ENCODE measurements at regions not wholly inside any gene's neighbourhood (a gene's known extent, or its start where the extent isn't known, plus 50 kb on each side); places are given as distances from the start of the nearest gene placed in this dataset.

DNA sequence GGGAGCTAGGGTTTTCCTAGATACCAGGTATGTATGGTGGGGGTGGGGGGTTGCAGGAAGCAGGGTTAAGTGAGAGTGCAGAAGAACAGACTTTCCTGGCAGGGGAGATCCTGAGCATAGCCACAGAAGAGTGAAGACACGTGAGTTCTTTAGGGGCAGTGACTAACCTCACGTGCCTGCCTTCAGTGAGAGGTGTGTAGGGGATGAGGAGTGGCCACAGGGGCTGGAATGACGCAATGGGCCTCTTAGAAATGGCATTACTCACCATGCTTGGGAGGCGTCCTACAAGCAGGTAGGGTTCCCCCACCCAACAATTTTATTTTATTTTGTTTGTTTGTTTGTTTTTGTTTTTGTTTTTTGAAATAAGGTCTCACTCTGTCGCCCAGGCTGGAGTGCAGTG, 698.6 kb upstream of the NRP1 start:
- H3K9me3 ChIP-seq = no peaks in the 10 kb centered on the region
- H3K27me3 ChIP-seq = no peaks in the 10 kb centered on the region
- H3K4me3 ChIP-seq = no peak overlapping the region
- in situ Hi-C loops (cut with MboI; ENCODE audit: low pct_ligation_motif_present in 1 of 4, low pct_unique_long_range_greater_than_20kb in 1 of 4, low sequenced_read_pairs in 3 of 4) (no loop called here), intact Hi-C loops (cut with DNase I; ENCODE audit: low total_unique reads) (no loop called here)
- DNase-seq = no peak
- no peaks in the 10 kb centered on the region for H3K36me3 ChIP-seq
- H3K27ac ChIP-seq = no peak overlapping the region
- TF ChIP-seq POLR2A (IDR thresholded peaks at IDR 0.05) (no peak), EP300 (IDR thresholded peaks at IDR 0.05; ENCODE audit: low read depth) (no peak)
- H3K4me1 ChIP-seq = no peaks in the 10 kb centered on the region
- WGBS, 2 donors (ENCODE audit: low coverage in 1 of 2) = 76 to 80% methylated on average over 1 to 5 of the region's 5 CpGs

DNA sequence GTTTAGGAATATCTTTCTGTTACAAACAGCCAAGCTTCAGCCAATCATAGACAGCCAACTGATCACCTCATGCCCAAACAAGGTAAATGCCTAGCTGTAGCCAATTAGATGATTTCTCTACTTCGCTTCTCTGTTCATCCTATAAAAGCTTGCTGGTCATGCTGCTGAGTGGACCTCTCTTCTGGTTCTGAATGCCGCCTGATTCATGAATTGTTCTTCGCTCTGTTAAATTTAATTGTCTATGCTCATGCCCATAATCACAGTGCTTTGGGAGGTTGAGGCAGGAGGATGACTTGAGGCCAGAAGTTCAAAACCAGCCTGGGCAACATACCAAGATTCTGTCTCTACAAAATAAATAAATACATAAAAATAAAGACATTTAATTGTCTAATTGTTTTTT, 698.1 kb upstream of the NRP1 start:
- Histone ChIP-seq H3K4me3 (no peak overlapping the region), H3K9me3 (no peaks in the 10 kb centered on the region), H3K27me3 (no peaks in the 10 kb centered on the region), H3K36me3 (no peaks in the 10 kb centered on the region), H3K27ac (no peak overlapping the region), H3K4me1 (no peaks in the 10 kb centered on the region)
- no peak for DNase-seq
- 92 to 100% methylated on average over 3 of the region's 3 CpGs for WGBS, 2 donors (ENCODE audit: low coverage in 1 of 2)
- intact Hi-C loops (cut with DNase I; ENCODE audit: low total_unique reads) = no loop called here
- no peak for TF ChIP-seq EP300 (IDR thresholded peaks at IDR 0.05; ENCODE audit: low read depth)
- no peak for TF ChIP-seq POLR2A (IDR thresholded peaks at IDR 0.05)
- no peak for TF ChIP-seq POLR2AphosphoS5 (IDR thresholded peaks at IDR 0.05)
- TF ChIP-seq, protein P1, sequence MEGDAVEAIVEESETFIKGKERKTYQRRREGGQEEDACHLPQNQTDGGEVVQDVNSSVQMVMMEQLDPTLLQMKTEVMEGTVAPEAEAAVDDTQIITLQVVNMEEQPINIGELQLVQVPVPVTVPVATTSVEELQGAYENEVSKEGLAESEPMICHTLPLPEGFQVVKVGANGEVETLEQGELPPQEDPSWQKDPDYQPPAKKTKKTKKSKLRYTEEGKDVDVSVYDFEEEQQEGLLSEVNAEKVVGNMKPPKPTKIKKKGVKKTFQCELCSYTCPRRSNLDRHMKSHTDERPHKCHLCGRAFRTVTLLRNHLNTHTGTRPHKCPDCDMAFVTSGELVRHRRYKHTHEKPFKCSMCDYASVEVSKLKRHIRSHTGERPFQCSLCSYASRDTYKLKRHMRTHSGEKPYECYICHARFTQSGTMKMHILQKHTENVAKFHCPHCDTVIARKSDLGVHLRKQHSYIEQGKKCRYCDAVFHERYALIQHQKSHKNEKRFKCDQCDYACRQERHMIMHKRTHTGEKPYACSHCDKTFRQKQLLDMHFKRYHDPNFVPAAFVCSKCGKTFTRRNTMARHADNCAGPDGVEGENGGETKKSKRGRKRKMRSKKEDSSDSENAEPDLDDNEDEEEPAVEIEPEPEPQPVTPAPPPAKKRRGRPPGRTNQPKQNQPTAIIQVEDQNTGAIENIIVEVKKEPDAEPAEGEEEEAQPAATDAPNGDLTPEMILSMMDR (IDR thresholded peaks at IDR 0.05) = no peak
- in situ Hi-C loops (cut with MboI; ENCODE audit: low pct_ligation_motif_present in 1 of 4, low pct_unique_long_range_greater_than_20kb in 1 of 4, low sequenced_read_pairs in 3 of 4) = no loop called here

DNA sequence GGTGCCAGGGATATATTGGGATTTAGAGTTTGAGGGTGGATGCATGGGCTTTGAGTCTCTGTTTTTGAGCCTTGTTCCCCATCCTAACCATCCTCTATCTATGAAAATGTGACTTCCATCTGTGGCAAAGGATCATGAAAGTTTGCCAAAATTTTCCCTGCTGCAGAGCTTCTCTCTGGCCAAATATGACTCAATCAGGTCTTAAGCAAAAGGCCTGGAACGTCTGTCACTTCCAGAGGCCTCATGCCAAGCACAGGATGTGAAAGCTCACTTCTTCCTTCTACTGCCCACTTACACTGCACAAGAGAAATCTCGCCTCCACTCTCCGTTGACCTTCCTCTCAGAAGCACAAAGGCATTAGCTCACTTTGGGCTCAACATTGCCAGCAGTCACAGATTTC, 696.9 kb upstream of the NRP1 start:
- peak; percentile 12 for DNase-seq
- Histone ChIP-seq H3K36me3 (no peaks in the 10 kb centered on the region), H3K9me3 (no peaks in the 10 kb centered on the region), H3K27me3 (no peaks in the 10 kb centered on the region), H3K4me3 (no peak overlapping the region), H3K27ac (no peak overlapping the region), H3K4me1 (no peaks in the 10 kb centered on the region)
- in situ Hi-C loops (cut with MboI; ENCODE audit: low pct_ligation_motif_present in 1 of 4, low pct_unique_long_range_greater_than_20kb in 1 of 4, low sequenced_read_pairs in 3 of 4) = no loop called here
- WGBS, 2 donors (ENCODE audit: low coverage in 1 of 2) = 42% methylated on average over 3 of the region's 3 CpGs; no CpG with 5 or more reads in 1 of the 2 donors
- intact Hi-C loops (cut with DNase I; ENCODE audit: low total_unique reads) = no loop called here
- TF ChIP-seq, protein P1 (IDR thresholded peaks at IDR 0.05) = no peak
- TF ChIP-seq POLR2AphosphoS5 (IDR thresholded peaks at IDR 0.05) = peak in 1 of 3 donors; percentile 42
- no peak for TF ChIP-seq POLR2A (IDR thresholded peaks at IDR 0.05)

DNA sequence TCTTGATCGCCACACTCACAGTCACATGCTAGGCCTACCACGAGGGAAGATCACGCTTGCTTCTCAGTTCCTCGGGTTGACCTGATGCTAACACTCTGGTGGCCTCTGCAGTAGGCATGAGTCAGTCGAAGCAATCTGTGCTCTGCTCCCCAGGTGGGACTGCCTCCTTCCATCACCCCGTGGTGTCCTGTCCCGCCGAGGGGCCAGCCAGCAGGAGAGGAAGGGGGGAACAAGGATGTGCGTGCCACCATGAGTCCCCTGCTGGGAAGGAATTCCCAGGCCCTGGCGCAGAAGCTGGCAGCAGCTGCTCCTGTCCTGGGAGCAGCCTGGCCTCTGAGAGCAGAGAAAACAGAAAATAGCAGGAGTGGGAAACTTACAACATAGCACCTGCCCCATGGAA, 695.0 kb upstream of the NRP1 start:
- H3K27me3 ChIP-seq = no peaks in the 10 kb centered on the region

DNA sequence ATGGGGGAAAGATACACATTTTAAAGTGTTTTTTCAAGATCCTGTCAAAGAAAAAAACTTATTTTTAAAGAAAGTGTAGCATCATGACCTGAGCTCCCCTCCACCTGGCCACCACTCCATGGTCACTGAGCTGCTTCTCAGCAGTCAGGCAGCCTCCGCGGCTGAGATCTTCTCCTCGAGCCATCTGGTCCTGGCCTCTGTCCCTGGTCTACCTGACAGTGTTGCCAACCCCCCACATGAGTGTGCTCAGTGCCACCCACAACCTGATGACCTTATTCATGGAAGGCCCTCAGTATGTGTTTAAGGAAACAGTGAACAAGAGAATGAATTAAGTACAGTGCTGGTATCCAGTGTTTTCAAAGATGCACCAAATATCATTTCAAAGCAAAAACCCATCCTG, 694.5 kb upstream of the NRP1 start:
- Histone ChIP-seq H3K27me3 (no peaks in the 10 kb centered on the region), H3K4me3 (no peak overlapping the region), H3K4me1 (no peaks in the 10 kb centered on the region), H3K27ac (no peak overlapping the region), H3K36me3 (no peaks in the 10 kb centered on the region), H3K9me3 (no peaks in the 10 kb centered on the region)
- WGBS, 2 donors (ENCODE audit: low coverage in 1 of 2) = 79% methylated on average over 3 of the region's 3 CpGs; no CpG with 5 or more reads in 1 of the 2 donors
- in situ Hi-C loops (cut with MboI; ENCODE audit: low pct_ligation_motif_present in 1 of 4, low pct_unique_long_range_greater_than_20kb in 1 of 4, low sequenced_read_pairs in 3 of 4) (no loop called here), intact Hi-C loops (cut with DNase I; ENCODE audit: low total_unique reads) (no loop called here)
- no peak for TF ChIP-seq POLR2A (IDR thresholded peaks at IDR 0.05)
- TF ChIP-seq POLR2AphosphoS5 (IDR thresholded peaks at IDR 0.05) = no peak
- TF ChIP-seq, protein P1 (IDR thresholded peaks at IDR 0.05) = no peak
- no peak for TF ChIP-seq EP300 (IDR thresholded peaks at IDR 0.05; ENCODE audit: low read depth)
- no peak for DNase-seq

More for the DNA sequence above, 695.0 kb upstream of the NRP1 start:
- Histone ChIP-seq H3K4me1 (no peaks in the 10 kb centered on the region), H3K36me3 (no peaks in the 10 kb centered on the region), H3K9me3 (no peaks in the 10 kb centered on the region), H3K27ac (no peak overlapping the region), H3K4me3 (no peak overlapping the region)
- intact Hi-C loops (cut with DNase I; ENCODE audit: low total_unique reads) (no loop called here), in situ Hi-C loops (cut with MboI; ENCODE audit: low pct_ligation_motif_present in 1 of 4, low pct_unique_long_range_greater_than_20kb in 1 of 4, low sequenced_read_pairs in 3 of 4) (no loop called here)
- WGBS, 2 donors (ENCODE audit: low coverage in 1 of 2) = 93 to 100% methylated on average over 5 to 10 of the region's 10 CpGs
- TF ChIP-seq POLR2A (IDR thresholded peaks at IDR 0.05) (no peak), EP300 (IDR thresholded peaks at IDR 0.05; ENCODE audit: low read depth) (no peak)
- DNase-seq = no peak
